GM19239 (cell line): ENCODE measurements at regions not wholly inside any gene's neighbourhood (a gene's known extent, or its start where the extent isn't known, plus 50 kb on each side); places are given as distances from the start of the nearest gene placed in this dataset.

Source experiments
- DNase-seq: peaks from one replicate; pipeline ENCODE4 v3.0.0; 2011; ENCODE audit warnings: low spot score; ENCODE audit not compliant: insufficient read length
- FAIRE-seq: peaks from 2 replicates; lab custom pipeline; 2011; peaks lifted over from hg19 to GRCh38; lab: Jason Lieb, UNC

DNA sequence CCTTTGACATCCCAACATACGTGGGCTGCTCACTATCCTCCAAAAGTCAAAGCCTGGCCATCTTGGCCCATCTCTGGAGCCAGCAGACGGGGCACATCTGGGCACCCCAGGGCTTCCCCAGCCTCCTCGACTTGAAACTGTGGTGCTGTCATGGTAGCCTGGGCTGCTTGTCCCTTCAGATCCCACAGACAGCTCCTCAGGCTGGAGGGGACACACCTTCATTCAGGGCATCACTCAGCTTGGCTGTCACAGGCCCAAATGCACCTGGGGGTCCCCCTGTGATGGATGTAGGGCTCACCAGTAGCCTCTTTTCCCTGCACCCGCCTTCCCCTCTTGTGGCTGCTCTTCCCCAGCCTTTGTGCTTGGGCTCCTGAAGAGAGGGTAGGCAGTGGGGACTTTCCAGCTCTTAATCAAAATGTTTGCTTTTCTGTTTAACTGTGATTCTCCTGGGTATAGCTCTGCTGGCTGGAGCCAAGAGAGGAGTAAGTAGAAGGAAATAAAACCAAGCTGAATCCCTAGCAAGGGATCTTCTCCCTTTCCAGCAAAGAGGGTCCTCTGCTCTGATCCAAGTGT is 92.3 kb downstream of the GYPC start:
- no peak for FAIRE-seq
- DNase-seq = no peak

DNA sequence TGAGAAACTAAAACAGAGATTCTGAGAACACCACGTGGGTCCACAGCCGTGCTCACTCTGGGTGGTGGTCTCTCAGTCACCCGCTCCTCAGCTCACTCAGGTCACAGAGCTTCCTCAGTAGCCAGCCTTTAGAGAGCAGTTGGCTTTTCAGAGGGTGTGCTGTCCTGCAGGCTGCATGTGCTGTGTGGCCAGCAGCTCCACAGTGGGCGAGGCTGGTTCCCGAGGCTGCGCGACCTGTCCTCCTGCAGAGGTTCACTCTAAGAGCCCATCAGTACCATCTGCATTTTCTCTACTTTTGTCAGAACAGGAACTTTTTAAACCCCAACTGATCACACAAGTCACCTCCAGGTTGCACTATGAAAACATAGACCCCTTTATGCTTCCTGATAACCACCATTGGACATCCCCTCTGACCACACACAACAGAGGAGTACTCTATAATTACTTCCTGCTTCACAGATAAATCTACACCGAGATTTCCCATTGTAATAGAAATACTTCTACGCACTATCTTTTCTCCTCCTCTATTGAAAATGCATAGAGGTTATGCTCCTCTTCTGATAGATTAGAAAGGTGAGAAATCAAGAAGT is 93.1 kb downstream of the GYPC start:
- FAIRE-seq = no peak
- no peak for DNase-seq

- DNase-seq (no peak), FAIRE-seq (no peak)
These were observed 93.6 kb downstream of the GYPC start for GRCh38 chr2:126749537-126749936.

DNA sequence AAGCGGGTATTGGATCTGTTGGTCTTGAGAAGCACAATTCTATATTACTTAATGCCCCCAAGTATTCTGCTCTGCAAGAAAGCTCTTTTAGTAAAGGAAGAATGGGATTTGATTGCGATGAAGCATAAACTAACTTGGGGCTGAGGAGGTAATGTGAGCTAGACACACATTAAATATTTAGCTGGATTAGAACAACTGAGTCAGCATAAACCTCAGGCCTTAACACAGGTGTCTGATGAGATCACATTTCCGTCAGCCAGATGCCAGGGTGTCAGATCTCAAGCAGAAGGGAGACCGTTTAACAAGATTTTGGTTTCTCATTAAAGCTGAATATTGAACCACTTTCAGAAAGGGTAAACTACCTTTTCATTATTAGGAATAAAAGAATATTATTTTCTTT is 94.5 kb downstream of the GYPC start:
- FAIRE-seq (no peak), DNase-seq (no peak)

DNA sequence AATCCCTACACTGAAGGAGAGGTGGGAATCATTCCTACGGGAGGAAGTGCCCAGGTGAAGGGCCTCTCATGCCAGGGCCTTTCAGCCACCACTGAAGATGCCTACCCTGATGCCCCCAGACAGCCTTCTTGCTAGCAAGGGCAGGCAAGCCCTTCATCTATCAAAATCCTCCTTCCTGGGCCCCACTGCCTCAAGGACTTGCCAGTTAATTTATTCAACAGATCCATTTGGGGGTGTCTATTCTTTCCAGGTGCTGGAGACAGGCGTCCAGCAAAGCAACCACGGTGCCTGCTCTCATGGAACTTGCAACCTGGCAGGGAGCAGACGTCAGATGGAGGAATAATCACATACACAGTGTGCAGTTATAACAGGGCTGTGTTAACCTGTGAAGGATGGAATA is 95.5 kb downstream of the GYPC start:
- FAIRE-seq (no peak), DNase-seq (no peak)

GRCh38 chr2:126752876-126753275 is 96.9 kb downstream of the GYPC start:
- no peak for FAIRE-seq
- no peak for DNase-seq

- DNase-seq = no peak
These were observed 97.7 kb downstream of the GYPC start for GRCh38 chr2:126753501-126754212.

GRCh38 chr2:126754240-126755004 is 98.5 kb downstream of the GYPC start:
- no peak for FAIRE-seq
- DNase-seq = no peak

More at GRCh38 chr2:126753501-126754212, 97.7 kb downstream of the GYPC start:
- no peak for FAIRE-seq

GRCh38 chr2:126756125-126756524 is 100.2 kb downstream of the GYPC start:
- FAIRE-seq = no peak
- no peak for DNase-seq

DNA sequence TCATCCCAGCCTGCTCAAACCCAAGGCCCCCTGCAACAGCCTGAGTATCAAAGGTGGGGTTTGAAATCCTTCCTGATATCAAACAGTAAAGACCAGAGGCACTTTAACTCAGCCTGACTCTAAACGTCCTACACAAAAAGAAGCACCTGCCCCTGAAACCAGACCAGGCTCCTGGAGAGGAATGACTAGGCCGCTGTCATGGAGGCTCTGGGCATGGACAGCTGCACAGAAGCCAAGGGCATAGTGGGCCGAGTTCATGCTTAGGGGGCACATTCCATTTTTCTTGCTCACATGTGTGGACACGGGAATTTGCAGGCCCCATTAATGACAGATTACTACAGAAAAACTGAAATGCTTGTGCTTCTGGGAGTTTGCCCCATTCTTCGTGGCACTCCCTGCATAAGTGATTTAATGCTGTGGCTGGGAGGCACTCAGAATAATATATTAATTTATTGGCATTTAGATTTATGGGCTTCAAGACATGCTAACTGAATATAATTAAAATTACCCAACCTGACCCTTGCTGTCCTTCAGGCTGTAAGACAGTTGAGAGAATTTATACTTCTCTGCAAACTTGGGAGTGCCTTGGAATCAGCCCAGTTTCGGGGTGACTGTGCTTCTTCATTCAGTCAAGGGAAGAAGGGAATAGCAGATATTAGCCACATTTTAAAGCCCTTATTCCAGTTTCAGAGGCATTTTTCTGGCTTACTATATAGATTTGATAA is 105.5 kb downstream of the GYPC start:
- DNase-seq = no peak
- no peak for FAIRE-seq

GRCh38 chr2:126761981-126762878 is 106.3 kb downstream of the GYPC start:
- no peak for DNase-seq
- no peak for FAIRE-seq

DNA sequence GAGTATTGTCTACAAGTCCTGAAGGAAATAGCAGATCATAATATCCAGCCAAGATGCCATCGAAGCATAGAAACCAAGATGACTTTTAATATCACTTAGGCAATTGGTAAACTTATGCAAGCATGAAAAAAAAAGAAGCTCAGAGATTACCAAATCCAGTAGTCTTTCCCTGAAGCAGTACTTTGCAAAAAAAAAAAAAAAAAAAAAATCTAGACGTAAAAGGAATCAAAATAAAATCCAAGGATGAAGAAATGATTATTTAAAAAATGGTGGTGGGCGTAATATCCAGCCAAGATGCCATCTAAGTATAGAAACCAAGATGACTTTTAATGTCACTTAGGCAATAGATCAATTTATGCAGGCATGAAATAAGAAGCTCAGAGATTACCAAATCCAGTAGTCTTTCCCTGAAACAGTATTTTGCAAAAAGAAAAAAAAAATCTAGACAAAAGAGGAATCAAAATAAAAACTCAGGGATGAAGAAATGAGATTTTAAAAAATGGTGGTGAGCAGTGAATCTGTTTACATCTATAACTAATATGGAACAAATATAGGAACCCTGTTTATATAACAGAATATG is 108.8 kb downstream of the GYPC start:
- no peak for FAIRE-seq

GRCh38 chr2:126765395-126765794 is 109.4 kb downstream of the GYPC start:
- DNase-seq (no peak), FAIRE-seq (no peak)

More for the DNA sequence above, 108.8 kb downstream of the GYPC start:
- no peak for DNase-seq

DNA sequence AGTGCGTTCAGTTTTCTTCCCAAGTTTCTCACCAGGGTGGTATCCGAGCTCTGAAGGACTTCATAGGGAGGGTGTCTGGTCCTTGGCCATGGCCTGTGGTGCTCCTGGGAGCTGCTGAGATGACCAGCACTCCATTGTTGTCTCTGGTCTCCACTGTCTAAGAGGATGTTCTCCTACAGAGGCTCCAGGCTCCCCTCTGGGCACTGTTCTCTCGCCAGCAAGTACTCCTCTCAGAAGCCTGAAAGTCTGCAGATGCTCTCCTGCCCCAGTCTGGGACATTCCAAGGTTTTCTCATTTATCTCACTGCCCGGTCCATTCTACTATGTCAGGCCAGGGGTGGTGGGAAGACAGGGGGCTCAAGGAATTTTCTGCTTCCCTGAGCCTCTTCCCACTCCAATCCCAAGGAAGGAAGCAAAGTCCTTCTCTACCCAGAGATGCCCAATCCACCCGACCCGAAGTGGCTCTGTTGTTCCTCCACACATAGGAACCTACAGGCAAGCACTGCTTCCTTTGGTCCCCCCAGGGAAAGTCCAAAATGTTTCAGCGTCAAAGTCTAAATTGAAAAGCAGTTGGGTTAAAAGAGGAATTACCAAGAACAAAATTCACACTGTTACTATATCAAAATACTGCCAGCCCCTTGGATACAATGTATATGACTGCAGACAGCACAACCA is 110.5 kb downstream of the GYPC start:
- FAIRE-seq = no peak
- DNase-seq = no peak

DNA sequence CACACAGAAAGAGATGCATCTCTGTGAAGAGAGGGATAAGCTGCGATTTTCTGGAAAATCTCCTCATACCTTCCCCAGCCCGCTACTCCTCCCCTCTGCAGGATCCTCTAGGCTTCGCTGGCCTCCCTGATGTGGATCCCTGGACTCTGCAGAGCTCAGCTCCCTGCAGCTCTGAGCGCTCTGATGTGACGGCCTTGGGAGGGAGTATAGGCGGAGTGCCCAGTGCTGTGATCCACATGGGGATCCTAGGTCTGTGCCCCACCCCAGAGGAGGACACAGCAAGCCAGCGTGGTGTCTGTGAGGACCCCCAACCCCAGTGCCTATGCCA is 111.0 kb downstream of the GYPC start:
- FAIRE-seq (no peak), DNase-seq (no peak)

DNA sequence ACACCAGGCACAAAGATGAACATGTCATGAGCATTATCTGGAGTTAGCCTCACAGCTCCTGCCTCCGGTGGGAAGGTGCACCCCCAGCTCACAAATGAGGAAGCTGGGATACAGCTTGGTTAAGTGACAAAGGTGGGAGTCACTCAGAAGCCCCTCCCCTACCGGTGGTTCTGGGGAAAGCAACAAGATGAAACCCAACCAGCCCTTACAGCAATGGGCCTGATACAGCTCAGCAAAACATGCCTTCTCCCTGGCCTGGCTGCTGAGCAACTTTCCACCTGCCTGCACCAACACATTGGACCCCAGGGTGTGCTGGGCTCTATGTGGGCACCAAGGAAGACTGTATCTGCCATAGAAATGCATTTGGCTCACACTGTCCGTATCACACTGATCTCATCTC is 113.2 kb downstream of the GYPC start:
- FAIRE-seq (no peak), DNase-seq (no peak)

DNA sequence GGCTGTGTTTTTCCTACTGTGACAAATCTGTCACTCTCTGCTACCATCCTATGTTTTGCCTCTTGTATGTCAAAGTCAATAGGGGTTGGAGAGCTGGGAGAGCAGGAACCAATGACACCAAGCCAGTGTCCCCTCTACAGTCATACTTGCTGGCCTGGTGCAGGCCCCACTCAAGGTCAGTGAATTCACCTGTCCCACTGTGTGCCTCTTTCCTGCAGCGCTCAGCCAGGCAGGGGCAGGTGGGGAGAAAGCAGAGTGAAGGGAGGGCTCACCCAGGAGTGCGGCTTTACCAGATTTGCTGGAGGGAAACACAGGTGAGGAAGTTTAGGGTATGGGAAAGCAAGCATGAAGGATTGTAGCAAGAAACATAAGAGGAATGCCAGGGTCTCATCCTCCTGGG is 114.5 kb downstream of the GYPC start:
- DNase-seq = no peak

GRCh38 chr2:126771094-126771493 is 115.1 kb downstream of the GYPC start:
- no peak for DNase-seq
- no peak for FAIRE-seq

More for the DNA sequence above, 114.5 kb downstream of the GYPC start:
- FAIRE-seq = no peak
